Astrocyte of the hippocampus (primary cell): ENCODE measurements at regions not wholly inside any gene's neighbourhood (a gene's known extent, or its start where the extent isn't known, plus 50 kb on each side); places are given as distances from the start of the nearest gene placed in this dataset.

Experiments
- DNase-seq: peaks from one replicate; pipeline ENCODE4 v3.0.0; 2011; ENCODE audit warnings: low read depth, low spot score

DNA sequence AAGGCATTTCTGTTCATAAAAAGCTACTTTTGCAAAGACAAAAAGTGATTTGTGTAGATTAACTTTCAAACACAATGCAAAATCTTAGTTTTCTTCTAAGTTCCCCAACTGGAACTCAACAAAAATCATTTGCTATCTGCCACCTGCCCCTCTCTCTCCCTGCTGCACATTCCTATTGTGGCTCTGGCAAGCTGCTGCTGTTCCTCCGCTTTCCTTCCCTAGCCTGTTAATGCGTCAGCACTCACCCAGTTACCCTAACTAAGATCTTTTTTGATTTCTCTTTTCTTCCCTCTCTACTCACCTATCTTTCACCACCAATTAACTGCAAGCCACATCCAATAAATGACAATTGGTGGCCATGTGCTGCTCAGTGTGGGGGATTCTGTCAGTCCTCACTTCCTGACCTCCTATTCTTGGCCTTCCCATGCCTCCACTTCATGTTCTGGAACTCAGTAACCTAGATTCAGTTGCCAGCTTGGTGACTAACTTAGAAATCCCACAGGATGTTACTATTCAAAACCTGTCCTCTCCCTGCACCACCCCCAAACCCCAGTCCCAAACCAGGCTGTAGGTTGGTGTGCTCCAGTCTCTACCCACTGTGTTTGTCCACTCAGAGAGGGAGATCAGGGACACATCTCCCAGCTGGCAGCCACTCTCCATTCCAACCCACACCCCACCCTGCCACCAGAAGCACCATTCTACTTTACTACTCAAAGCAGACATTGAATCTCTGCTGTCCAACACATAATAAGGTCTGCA, 140.2 kb upstream of the CTTNBP2 start:
- DNase-seq = no peak

DNA sequence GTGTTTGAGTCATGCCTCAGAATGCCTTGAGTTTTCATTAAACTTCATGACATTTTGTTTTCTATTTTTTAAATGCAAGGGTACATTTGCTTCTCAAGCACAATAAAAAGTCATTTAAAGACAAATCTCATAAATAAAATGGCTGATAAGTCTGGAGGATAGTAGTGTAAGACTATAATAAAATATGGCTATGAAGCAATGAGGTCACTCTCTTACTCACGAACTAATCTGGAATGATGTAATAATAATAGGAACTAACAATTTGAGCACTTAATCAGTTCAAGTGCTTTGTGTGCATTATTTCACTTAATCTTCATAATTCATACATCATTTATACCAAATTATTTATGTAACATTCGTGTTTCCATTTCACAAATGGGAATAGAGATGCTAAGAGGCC, 149.3 kb upstream of the CTTNBP2 start:
- no peak for DNase-seq

DNA sequence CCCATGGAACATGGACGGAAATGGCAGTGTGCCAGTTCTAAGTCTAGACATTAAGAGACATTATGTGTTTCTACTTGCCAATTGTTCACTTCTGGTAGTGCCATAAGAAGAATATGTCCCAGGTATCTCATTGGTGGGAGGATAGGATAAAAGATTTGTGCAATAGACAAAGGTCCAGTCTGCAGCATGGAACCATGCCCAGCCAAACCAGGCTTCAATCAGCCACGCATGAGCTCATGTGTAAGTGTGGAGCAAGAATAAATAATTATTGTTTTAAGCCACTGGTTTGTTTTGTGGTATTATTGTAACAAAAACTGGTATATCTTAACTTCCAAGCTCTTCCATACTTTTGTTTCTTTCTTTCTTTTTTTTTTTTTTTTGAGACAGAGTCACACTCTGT, 153.6 kb upstream of the CTTNBP2 start:
- DNase-seq = no peak

DNA sequence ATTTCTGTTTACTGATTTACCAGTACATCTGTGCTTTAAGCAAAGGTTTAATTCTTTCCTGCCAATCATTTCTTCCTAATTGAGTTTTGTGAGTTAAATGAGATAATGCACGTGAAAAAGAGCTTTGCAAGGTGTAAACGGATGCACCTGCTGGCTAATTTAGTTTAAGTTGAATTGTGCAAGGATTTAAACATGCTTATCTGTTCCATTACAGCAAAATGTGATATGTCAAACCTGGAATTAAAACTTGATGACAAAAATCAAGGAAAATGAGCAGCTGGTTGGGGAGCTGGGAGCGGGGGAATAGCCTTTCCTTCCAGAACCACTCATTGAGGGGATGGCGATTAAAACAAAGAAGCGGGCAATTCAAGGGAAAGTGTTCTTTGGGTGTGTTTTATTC, 155.0 kb upstream of the CTTNBP2 start:
- DNase-seq = no peak

DNA sequence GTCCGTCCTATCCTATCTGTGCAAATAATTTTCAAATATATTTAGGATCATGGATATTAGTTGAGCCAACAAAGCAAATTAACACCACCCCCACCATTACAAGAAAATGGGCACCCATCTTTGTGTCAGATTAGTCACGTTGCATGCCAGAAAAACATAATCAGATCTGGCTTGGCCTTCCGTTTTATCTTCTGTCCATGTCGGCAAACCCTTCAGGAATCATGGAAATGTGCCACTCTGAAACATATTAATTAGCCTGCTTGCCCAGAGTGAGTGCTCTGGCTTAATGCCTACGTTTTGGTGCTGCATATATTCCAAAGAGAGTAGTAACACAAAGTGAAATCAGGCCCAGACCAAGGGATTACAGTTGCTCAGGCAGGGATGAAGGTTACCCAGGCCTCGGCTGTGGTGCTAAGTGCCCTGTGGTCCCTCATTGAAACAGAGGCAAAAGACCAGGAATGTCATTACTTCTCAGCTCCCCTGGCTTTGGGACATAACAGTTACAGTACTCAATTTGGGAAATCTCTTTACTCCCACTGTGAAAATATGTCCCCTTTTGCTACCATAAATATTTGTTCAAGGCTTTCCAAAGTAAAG, 154.0 kb upstream of the LSM8 start:
- DNase-seq = peak; percentile 29

DNA sequence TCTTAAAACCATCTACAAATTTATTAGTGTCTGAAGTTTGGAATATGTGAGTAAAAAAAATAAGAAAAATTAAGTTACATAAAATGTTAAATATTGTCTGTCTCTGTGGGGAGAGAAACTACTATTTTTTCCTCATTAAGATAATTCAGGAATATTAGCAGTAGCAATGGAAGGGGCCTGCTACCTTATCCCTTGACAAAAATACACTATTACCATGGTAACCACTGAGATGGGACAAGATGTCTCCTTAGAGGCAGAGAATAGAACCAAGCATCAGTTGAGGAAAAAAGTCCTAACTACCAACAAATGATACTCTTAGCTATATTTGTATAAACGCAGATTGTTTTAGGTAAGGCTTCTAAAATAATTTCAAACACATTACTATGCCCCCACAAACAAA, 150.7 kb upstream of the LSM8 start:
- DNase-seq = no peak

DNA sequence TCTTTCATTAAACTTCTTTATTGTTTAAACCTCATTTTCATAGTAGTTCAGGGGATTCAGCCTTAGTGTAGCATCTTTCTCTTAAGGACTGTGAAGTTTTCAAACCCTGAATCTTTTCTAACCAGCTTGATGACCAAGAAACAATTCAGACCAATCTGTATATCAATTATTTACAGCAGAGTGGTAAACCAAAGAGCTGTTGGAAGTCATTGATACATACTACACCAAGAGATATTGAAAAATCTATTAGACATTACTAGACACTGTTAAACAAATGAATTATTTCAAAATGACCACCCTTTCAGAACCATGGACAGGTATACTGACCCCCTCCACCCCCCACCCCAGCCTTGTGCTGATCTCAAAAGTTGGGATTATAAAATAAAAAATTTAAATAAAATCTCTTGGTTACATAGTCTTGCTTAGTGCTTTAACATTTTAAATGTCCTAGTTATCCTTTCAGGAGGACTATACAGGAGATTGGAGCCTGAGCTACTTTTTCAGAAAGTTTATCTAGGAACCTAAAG, 143.9 kb upstream of the LSM8 start:
- DNase-seq = no peak

DNA sequence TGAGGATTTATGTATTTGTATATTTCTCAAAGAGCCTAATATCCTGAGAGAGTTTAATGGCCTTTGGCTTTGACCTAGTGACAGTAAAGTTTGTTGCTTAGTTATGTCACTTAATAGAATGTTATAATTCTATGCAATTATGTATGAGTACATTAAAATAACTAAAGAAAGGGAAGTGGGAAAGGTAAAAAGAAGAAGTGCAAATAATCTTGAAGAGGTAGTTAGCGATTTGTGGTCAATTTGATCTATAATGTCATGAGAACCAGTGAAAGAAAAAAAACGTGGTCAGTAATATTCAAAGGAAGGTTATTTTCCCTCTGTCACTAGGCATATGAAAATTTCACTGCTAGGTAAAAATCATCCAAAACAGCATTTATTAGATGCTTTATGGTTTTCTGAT, 143.4 kb upstream of the LSM8 start:
- DNase-seq = no peak

DNA sequence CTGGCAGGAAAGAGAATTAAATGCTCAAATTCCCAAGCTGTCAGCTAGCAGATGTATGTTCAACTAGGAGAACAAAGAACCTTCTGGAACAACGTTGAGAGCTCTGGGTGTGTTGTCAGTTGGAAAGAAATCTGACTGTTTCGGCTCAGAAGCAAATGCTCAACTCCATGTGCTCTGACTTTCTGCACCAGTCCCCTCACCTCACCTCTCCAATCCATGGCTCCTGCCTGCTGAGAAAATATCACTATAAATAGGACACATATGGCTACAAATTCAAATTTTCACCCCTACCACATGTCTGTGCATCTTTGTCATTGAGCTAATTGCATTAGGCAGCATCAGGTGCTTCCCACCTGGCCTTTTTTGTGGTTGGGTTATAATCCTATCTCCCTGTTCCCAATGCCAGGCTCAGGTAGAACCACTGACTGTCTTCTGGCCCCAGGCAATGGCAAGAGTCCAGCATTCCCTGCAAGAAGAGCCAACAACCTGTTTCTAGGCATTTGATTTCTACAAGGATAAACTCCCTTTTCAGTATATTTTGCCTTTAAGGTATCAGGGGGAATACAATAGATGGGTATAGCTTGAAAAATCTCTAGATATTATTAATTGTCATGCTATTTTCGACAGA, 142.6 kb upstream of the LSM8 start:
- DNase-seq = no peak

DNA sequence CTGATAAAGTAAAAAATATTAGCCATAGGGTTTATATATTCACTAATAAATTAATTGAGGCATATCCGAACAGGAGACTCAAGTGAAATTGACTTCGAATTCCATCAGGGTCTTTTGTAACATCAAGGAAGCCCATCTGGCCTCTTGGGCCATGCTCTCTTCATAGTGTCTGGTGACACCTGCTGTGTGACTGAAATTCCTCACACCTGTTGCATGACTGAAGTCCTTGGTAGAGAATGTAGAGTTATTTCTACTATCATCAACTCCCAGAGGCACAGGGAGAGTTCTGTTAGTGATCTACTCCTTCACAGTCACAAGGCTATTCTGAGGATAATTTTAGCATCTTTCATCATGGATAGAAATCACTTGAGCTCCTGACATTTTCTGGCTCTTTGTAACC, 138.3 kb upstream of the LSM8 start:
- no peak for DNase-seq

DNA sequence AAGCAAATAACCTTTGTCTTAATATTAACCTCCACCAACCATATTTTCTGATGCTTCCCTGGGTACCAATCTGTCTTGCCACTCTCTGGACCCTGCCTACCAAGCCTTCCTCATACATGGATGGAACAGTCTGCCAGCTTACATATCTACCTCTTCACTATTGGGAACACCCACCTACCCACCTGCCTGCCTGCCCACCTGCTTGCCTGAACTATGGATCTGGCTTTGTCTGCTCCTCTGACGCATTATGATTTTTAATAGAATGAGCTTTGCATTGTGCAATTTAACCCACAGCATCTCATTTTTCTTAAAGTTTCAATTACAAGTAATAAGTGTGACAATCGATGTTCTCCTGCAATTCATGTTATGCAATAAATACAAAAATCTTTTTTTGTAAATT, 137.9 kb upstream of the LSM8 start:
- DNase-seq = no peak

DNA sequence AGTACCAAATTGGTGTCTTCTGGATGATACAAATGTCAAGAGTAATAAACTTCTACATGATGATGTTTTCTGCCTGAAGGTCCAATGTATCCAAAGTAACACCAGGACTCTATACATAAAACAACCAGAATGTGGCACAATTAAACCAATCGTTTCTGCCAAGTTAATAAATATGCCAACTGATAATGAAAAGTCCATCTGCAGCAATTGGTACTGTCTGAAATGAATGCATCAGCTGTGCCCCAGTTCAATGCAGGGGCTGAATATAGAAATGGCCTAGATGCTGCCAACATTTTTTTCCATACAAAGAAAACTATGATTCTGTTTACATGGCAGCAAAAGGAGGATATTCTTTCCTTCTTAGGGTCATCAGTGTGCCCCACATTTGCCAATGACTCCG, 137.2 kb upstream of the LSM8 start:
- DNase-seq = no peak

DNA sequence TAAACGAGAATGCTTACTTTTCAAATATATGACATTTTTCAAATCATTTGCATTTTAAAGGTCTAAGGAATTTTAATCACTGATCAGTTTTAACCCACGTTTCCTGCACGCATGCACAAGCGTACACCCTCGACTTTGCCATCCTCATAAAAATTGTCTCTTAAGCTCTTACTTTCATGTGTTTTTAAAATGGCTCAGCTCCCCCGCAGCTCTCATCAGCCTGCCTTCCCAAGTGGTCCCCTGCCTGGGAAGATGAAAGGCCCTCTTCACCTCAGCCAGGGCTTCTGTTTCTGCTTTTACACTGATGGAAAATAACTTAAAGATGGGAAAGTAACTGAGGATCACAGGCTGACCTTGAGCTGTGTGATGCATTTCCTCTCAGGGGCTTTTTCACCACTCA, 131.6 kb upstream of the LSM8 start:
- DNase-seq = no peak

DNA sequence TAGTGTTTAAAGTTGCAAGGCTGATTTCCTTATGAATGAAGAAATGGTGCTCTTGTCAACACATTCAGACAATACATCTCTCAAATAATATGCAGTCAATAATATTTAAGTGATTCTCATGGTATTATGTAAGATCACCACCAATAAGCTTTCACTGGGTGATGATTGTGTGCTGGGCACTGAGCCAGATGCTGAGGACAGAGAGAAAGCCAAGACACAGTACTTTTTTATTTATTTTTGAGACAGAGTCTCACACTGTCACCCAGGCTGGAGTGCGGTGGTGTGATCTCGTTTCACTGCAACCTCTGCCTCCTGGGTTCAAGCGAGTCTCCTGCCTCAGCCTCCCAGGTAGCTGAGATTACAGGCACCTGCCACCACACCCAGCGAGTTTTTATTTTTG, 130.6 kb upstream of the LSM8 start:
- no peak for DNase-seq

DNA sequence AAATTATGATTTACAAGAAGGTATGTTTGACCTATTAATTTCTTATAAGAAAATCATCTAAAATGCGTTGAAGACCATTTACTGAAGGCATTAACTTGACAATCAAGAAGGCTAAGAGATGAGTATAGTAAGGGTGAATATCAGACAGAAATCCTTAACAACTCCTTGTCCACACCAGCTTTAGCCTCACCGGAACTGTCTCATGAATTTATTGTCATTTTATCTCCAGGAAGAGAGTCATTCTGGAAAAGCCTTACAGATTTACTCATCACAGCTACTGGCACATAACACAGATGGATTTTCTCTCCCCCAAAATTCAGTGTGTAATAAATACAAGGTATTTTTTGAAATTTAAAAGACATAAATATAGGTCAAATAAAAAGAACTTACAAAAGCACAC, 129.4 kb upstream of the LSM8 start:
- DNase-seq = no peak

DNA sequence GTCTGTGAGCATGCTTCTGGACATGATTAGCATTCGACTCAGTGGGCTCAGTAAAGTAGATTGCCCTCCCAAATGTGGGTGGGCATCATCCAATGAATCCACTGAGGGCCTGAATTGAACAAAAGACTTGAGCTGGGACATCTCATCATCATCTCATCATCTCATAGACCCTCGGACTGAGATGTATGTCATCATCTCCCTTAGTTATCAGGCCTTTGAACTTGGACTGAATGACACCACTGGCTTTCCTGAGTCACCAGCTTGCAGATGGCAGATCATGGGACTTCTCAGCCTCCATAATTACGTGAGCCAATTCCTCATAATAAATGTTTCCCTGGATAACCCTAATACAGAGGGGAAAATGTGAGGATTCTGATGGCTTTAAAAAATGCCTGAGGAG, 128.3 kb upstream of the LSM8 start:
- no peak for DNase-seq

DNA sequence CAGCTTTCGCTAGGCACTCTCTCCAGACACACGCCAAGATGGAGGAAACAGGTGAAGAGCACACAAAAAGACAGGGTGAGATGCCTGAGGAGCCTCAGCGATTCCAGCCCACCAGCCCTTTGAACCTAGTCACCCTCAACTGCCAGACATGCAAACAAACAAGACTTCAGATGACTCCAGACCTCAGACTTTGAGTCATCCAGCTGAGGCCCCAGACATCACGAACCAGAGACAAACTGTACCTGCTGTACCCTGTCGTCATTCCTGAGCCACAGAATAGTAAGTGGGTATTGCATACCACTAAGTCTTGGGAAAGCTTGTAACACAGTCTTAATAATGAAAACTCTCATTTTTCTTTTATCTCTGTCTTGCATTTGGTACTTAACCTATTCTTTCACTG, 126.6 kb upstream of the LSM8 start:
- DNase-seq = peak; percentile 26

DNA sequence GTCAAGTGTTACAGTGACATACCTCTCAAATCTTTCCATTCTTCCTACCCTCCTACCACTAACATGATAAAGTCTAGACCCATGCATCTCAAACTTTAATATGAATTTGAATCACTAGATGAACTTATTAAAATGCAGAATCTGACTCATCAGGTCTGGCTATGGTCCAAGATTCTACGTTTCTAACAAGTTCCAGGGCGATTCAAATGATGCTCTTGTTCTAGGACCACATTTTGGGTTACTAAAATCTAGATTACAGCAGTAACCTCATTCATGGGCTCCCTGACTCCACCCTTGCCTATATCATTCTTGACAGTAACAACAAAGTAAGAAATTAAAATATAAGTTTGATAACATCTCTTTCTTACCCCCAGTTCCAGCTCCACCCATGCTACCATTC, 124.8 kb upstream of the LSM8 start:
- DNase-seq = peak; percentile 4

DNA sequence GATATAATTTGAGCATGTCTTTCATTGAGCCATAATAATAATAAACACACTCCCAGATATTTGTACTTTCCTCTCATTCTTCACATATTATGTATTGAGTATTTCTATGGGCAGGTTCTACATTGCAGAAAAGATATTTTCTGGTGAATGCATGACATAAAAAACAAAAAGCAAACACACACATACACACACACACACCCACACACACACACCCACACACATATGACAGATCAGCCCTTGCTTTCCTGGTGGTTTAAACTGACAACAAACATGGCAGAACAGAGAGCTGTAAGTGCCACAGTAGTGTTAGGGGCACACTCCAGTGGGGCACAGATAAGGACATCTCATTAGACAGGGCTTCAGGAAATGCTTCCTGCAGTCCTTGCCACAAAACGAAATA, 123.3 kb upstream of the LSM8 start:
- DNase-seq = no peak

DNA sequence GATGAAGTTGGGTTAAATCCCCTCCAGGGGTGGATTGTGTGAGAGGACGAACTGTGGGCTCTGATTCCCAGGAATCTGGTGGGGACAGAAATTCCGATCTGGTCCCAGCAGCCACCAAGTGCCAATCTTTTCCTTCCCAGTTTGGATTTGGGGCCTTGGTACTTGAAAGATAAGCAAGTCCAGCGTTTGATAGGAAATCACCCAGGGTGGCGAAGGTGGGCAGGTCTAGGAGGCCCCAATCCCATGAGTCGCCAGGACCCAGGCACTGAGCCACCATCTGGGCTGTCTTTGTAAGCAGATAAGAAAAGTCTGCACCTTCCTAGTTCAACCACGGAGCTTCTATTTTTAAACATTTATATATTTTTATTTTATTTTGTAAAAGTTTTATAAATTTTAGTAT, 122.6 kb upstream of the LSM8 start:
- DNase-seq = no peak

DNA sequence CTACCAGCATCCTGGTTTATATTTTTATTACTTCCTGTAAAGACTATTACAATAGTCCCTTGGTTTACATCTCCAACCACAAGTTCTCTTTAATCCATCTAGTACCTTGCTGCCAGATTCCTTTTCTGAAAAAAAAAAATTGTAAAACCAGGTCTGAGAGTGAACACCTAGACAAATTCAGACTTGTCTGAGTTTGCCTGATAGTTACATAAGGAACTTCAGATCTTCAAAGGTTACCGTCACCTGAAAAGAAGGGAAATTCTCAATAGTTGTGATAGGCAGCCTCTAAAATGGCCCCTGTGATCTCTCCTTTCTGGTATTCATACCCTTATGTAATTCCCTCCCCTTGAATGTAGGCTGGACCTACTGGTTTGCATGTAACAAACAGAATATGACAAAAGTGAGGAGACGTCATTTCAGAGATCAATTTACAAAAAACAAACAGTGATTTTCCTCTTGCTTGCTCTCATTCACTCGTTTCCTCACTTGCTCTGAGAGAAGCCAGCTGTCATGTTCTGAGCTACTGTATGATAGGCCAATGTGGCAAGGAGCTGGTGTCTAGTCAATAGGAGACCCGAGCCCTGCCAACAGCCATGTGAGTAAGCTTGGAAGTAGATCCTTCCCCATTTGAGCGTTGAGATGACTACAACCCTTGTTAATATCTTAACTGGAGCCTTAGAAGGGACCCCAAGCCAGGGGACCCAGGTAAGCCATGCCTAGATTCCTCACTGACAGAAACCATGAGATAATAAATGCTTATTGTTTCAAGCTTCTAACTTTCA, 110.9 kb upstream of the LSM8 start:
- DNase-seq = no peak

DNA sequence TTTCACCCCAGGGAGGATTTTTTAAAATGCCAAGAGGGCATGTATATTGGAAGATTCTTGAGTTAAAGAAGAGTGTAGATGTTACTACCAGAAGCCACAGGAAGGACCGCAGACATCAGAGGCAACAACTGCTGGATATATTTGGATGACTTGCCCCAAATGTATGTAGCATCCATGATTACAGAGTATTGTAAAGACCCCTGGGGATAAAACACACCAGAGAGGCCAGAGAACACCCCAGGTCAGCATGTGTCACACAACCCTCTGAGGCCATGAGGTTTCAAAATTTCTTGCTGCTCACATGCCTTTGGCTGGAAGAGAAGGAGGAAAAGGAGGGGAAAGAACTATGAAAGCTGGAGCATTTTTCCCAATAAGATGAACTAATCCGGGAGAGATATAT, 108.0 kb upstream of the LSM8 start:
- no peak for DNase-seq
